H1 (cell line): ENCODE measurements at regions not wholly inside any gene's neighbourhood (a gene's known extent, or its start where the extent isn't known, plus 50 kb on each side); places are given as distances from the start of the nearest gene placed in this dataset.

Source experiments
- CTCF ChIA-PET: fragments of 300-600 bp; sonication (Branson Sonifier 250); formaldehyde crosslinking; loops from one replicate; lab custom pipeline; 2021; ENCODE audit not compliant: partially characterized antibody; lab: Charles Lee
- POLR2A ChIA-PET: fragments of 300-600 bp; sonication (Branson Sonifier 250); formaldehyde crosslinking; loops from one replicate; lab custom pipeline; 2021; ENCODE audit warnings: inconsistent platforms; ENCODE audit not compliant: partially characterized antibody; lab: Charles Lee
- DNase-seq, 2 experiments: peaks; one replicate each; pipeline versions ENCODE4 v3.0.0 to v3.0.0-alpha.2; 2010 to 2022; ENCODE audit warnings: low spot score in 2 of 2, low read depth in 1 of 2, mixed read lengths in 1 of 2
- FAIRE-seq: peaks from 2 replicates; lab custom pipeline; 2011; peaks lifted over from hg19 to GRCh38; lab: Jason Lieb, UNC
- H2AFZ ChIP-seq: 2 replicates; pipeline ENCODE4 v1.8.1; 2012; ENCODE audit warnings: low read length, inconsistent platforms
- H2AK5ac ChIP-seq: 2 replicates; pipeline ENCODE4 v1.6.1; 2013; ENCODE audit warnings: low read depth, low read length
- H2BK120ac ChIP-seq: replicated peaks from 2 replicates; pipeline ENCODE3; 2013; ENCODE audit warnings: low read depth, low read length, inconsistent platforms
- H2BK12ac ChIP-seq: 2 replicates; pipeline ENCODE4 v1.6.1; 2013; ENCODE audit warnings: low read depth, low read length
- H2BK15ac ChIP-seq: 2 replicates; pipeline ENCODE4 v1.6.1; 2013; ENCODE audit warnings: low read length
- H2BK20ac ChIP-seq: 2 replicates; pipeline ENCODE4 v1.6.1; 2013; ENCODE audit warnings: low read length
- H2BK5ac ChIP-seq: 2 replicates; pipeline ENCODE4 v1.6.1; 2013; ENCODE audit warnings: low read depth, low read length
- H3K14ac ChIP-seq: 2 replicates; pipeline ENCODE4 v1.6.1; 2013; ENCODE audit warnings: inconsistent platforms; ENCODE audit not compliant: insufficient read length
- H3K18ac ChIP-seq: 2 replicates; pipeline ENCODE4 v1.6.1; 2013; ENCODE audit warnings: low read length; ENCODE audit errors: extremely low read depth
- H3K23ac ChIP-seq: 2 replicates; pipeline ENCODE4 v1.6.1; 2013; ENCODE audit warnings: inconsistent platforms; ENCODE audit not compliant: insufficient read length
- H3K23me2 ChIP-seq: 2 replicates; pipeline ENCODE4 v1.6.1; 2013; ENCODE audit warnings: low read depth, low read length
- H3K27ac ChIP-seq: 2 replicates; pipeline ENCODE4 v1.6.1; 2011; ENCODE audit warnings: low read depth, low read length, inconsistent platforms
- H3K27me3 ChIP-seq, 4 experiments: replicated peaks in 1 of 4; 1 replicate in 1 of 4; 2 replicates in 3 of 4; pipeline versions ENCODE4 v1.6.1 to v1.8.1; 2011 to 2013; ENCODE audit warnings: low read length in 3 of 4, mild to moderate bottlenecking in 3 of 4, inconsistent platforms in 2 of 4, mixed read lengths in 2 of 4, moderate library complexity in 1 of 4; ENCODE audit not compliant: control insufficient read depth in 3 of 4, insufficient read depth in 3 of 4; ENCODE audit errors: extremely low read depth in 1 of 4
- H3K36me3 ChIP-seq, 4 experiments: 2 replicates each; pipeline versions ENCODE4 v1.6.1 to v1.8.1; 2011 to 2013; ENCODE audit warnings: mild to moderate bottlenecking in 4 of 4, low read length in 3 of 4, moderate library complexity in 2 of 4, control low read depth in 1 of 4, inconsistent platforms in 1 of 4; ENCODE audit not compliant: insufficient read depth in 4 of 4, control insufficient read depth in 2 of 4
- H3K4ac ChIP-seq: replicated peaks from 2 replicates; pipeline ENCODE3; 2013; ENCODE audit warnings: low read length, low read depth, mixed read lengths, inconsistent platforms; ENCODE audit not compliant: insufficient read length
- H3K4me1 ChIP-seq, 4 experiments: replicated peaks in 1 of 4; 1 replicate in 1 of 4; 2 replicates in 3 of 4; pipeline versions ENCODE4 v1.6.1 to v1.8.1; 2011 to 2013; ENCODE audit warnings: low read length in 3 of 4, inconsistent platforms in 2 of 4, mixed read lengths in 1 of 4; ENCODE audit not compliant: insufficient read depth in 4 of 4, control insufficient read depth in 3 of 4
- H3K4me2 ChIP-seq, 2 experiments: 2 replicates each; pipeline versions ENCODE4 v1.6.1 to v1.8.1; 2011 to 2013; ENCODE audit warnings: low read depth in 2 of 2, low read length in 2 of 2, control low read depth in 1 of 2, inconsistent platforms in 1 of 2, mild to moderate bottlenecking in 1 of 2; ENCODE audit not compliant: insufficient read depth in 1 of 2
- H3K4me3 ChIP-seq, 4 experiments: fragments of 200-600, 300-600 bp in 1 of 4; sonication (generic), shearing (Covaris generic), sonication (Bioruptor Twin) in 1 of 4; 2 replicates each; pipeline versions ENCODE4 v1.5.1 to v1.8.1; 2011 to 2016; ENCODE audit warnings: low read length in 4 of 4, low read depth in 3 of 4, control low read depth in 2 of 4, inconsistent platforms in 2 of 4, mild to moderate bottlenecking in 2 of 4, mixed read lengths in 1 of 4, moderate library complexity in 1 of 4; ENCODE audit not compliant: insufficient read depth in 2 of 4; ENCODE audit errors: extremely low read depth in 1 of 4
- H3K56ac ChIP-seq: replicated peaks from 2 replicates; pipeline ENCODE3; 2013; ENCODE audit warnings: low read depth, mild to moderate bottlenecking, mixed read lengths, low read length, inconsistent platforms; ENCODE audit not compliant: insufficient read length
- H3K79me1 ChIP-seq: 2 replicates; pipeline ENCODE4 v1.6.1; 2013; ENCODE audit warnings: low read depth, low read length, control low read depth
- H3K79me2 ChIP-seq, 2 experiments: 2 replicates each; pipeline versions ENCODE4 v1.6.1 to v1.8.1; 2012 to 2013; ENCODE audit warnings: low read length in 2 of 2, mild to moderate bottlenecking in 2 of 2, inconsistent platforms in 1 of 2; ENCODE audit not compliant: insufficient read depth in 2 of 2, control insufficient read depth in 1 of 2
- H3K9ac ChIP-seq, 4 experiments: replicated peaks in 1 of 4; 1 replicate in 1 of 4; 2 replicates in 3 of 4; pipeline versions ENCODE4 v1.6.1 to v1.8.1; 2011 to 2013; ENCODE audit warnings: low read depth in 3 of 4, low read length in 3 of 4, control low read depth in 2 of 4, mild to moderate bottlenecking in 2 of 4, moderate library complexity in 2 of 4, inconsistent platforms in 1 of 4; ENCODE audit errors: extremely low read depth in 1 of 4
- H3K9me3 ChIP-seq, 2 experiments: 2 replicates each; pipeline versions ENCODE4 v1.6.1 to v1.8.1; 2012 to 2013; ENCODE audit warnings: mild to moderate bottlenecking in 2 of 2, moderate library complexity in 2 of 2, control low read depth in 1 of 2, inconsistent platforms in 1 of 2, low read depth in 1 of 2, low read length in 1 of 2, mixed read lengths in 1 of 2; ENCODE audit not compliant: insufficient read depth in 2 of 2
- H4K20me1 ChIP-seq, 2 experiments: replicated peaks in 1 of 2; 2 replicates each; pipeline versions ENCODE3 to v1.8.1; 2011 to 2013; ENCODE audit warnings: inconsistent platforms in 2 of 2, low read length in 2 of 2, mild to moderate bottlenecking in 1 of 2; ENCODE audit not compliant: insufficient read depth in 2 of 2, control insufficient read depth in 1 of 2
- H4K5ac ChIP-seq: 2 replicates; pipeline ENCODE4 v1.6.1; 2013; ENCODE audit warnings: low read length, low read depth, mixed read lengths, inconsistent platforms; ENCODE audit not compliant: insufficient read length
- H4K8ac ChIP-seq: 2 replicates; pipeline ENCODE4 v1.8.0; 2013; ENCODE audit warnings: mild to moderate bottlenecking, moderate library complexity, low read length, inconsistent platforms; ENCODE audit not compliant: insufficient read depth; ENCODE audit errors: extremely low read depth
- H4K91ac ChIP-seq: replicated peaks from 2 replicates; pipeline ENCODE3; 2013; ENCODE audit warnings: low read length, mixed read lengths, inconsistent platforms; ENCODE audit not compliant: insufficient read length
- CTBP2 ChIP-seq: IDR thresholded peaks from 2 replicates; pipeline ENCODE4 v1.7.0; 2011; ENCODE audit warnings: borderline replicate concordance, mild to moderate bottlenecking, moderate library complexity, mixed read lengths, low read length; ENCODE audit not compliant: insufficient read depth, insufficient read length
- EP300 ChIP-seq, 2 experiments: IDR thresholded peaks; 1 replicate in 1 of 2; 2 replicates in 1 of 2; pipeline ENCODE4 v1.6.1; 2011 to 2012; ENCODE audit warnings: low read depth in 2 of 2, low read length in 2 of 2, mild to moderate bottlenecking in 2 of 2, borderline replicate concordance in 1 of 2, inconsistent platforms in 1 of 2, moderate library complexity in 1 of 2
- HDAC6 ChIP-seq: IDR thresholded peaks from one replicate; pipeline ENCODE4 v1.7.1; 2012; ENCODE audit warnings: low read depth, mild to moderate bottlenecking, inconsistent platforms, low read length, moderate library complexity
- PHF8 ChIP-seq: fragments of 200-600 bp; sonication (generic); conservative IDR thresholded peaks from 2 replicates; pipeline ENCODE4 v1.7.1; 2012; ENCODE audit warnings: low read depth, mild to moderate bottlenecking, inconsistent platforms, low read length, moderate library complexity
- RFX5 ChIP-seq: IDR thresholded peaks from 2 replicates; pipeline ENCODE4 v1.6.1; 2011; ENCODE audit warnings: low read depth, low read length, improper control_type of control experiment, borderline replicate concordance
- SIX5 ChIP-seq: IDR thresholded peaks from 2 replicates; pipeline ENCODE4 v1.6.1; 2011; ENCODE audit warnings: mild to moderate bottlenecking, low read depth, low read length
- TCF12 ChIP-seq: IDR thresholded peaks from 2 replicates; pipeline ENCODE4 v1.6.1; 2011; ENCODE audit warnings: low read depth, mild to moderate bottlenecking, low read length
- TEAD4 ChIP-seq: IDR thresholded peaks from 2 replicates; pipeline ENCODE4 v1.6.1; 2012; ENCODE audit warnings: low read depth, low read length, inconsistent platforms, mixed read lengths
- WGBS, 2 experiments: shearing (Covaris generic) in 1 of 2; methylation state at CpG; one replicate each; pipeline versions ENCODE4 v1.1.6 to v1.1.7; 2013 to 2015; ENCODE audit warnings: low lambda C conversion rate in 2 of 2, mixed read lengths in 2 of 2, inconsistent platforms in 1 of 2, low coverage in 1 of 2, missing lambda C conversion rate in 1 of 2; ENCODE audit not compliant: insufficient replicate concordance in 2 of 2, insufficient coverage in 1 of 2, insufficient read length in 1 of 2; ENCODE audit errors: extremely low coverage in 1 of 2, missing lambda C conversion rate in 1 of 2; 5-methylcytosine and 5-hydroxymethylcytosine counted together

DNA sequence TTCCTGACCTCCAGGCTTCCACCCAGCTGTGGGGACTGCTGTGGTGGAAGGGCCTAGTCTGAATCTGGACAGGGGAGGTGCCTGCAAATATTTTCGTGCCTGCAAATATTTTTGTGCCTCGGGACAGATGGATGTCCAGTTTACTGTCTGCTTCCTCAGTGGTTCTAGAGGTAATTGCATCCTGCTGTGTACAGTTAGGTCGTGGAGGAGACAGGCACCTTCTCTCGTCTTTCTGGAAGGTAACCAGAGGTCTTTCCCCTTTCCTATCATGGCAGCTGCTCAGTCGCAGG is 53.8 kb upstream of the TINAGL1 start:
- Histone ChIP-seq H3K27ac (no peak overlapping the region), H3K4ac (no peak overlapping the region), H3K23me2 (no peaks in the 10 kb centered on the region), H4K91ac (no peak overlapping the region), H3K56ac (no peak overlapping the region), H2AK5ac (no peak overlapping the region), H3K36me3 (no peaks in the 10 kb centered on the region), H3K18ac (no peak overlapping the region), H4K5ac (no peak overlapping the region), H2BK20ac (no peak overlapping the region), H3K9ac (no peak overlapping the region), H4K20me1 (no peaks in the 10 kb centered on the region), H2AFZ (no peak overlapping the region), H3K27me3 (no peaks in the 10 kb centered on the region), H2BK120ac (no peak overlapping the region), H2BK5ac (no peak overlapping the region), H2BK12ac (no peak overlapping the region), H4K8ac (no peak overlapping the region), H3K23ac (no peak overlapping the region), H3K9me3 (no peaks in the 10 kb centered on the region), H3K14ac (no peak overlapping the region), H3K79me2 (no peaks in the 10 kb centered on the region), H3K4me1 (no peaks in the 10 kb centered on the region), H3K4me2 (no peak overlapping the region), H3K4me3 (no peak overlapping the region), H2BK15ac (no peak overlapping the region), H3K79me1 (no peaks in the 10 kb centered on the region)
- TF ChIP-seq TCF12: no peak
- TF ChIP-seq CTBP2: no peak
- TF ChIP-seq SIX5: no peak
- no peak for TF ChIP-seq HDAC6
- no peak for TF ChIP-seq TEAD4
- TF ChIP-seq PHF8: no peak
- no peak for TF ChIP-seq EP300 (IDR thresholded peaks at IDR 0.05; ENCODE audit: borderline replicate concordance in 1 of 2, low read depth in 2 of 2, low read length in 2 of 2)
- no peak for TF ChIP-seq RFX5
- WGBS, 2 experiments: 89% methylated on average over 5 of the region's 5 CpGs; no CpG with 5 or more reads in 1 of the 2 experiments
- no peak for DNase-seq
- no peak for FAIRE-seq
- POLR2A ChIA-PET: no interaction called here
- CTCF ChIA-PET: interaction anchor here (1.7 to 4.3 kb wide), 4 partner anchors 8 to 61 kb away, joined by 5 to 21 read pairs (median 12); no protein-coding TSS in a partner anchor
